ENCODE measurements at regions not wholly inside any gene's neighbourhood (a gene's known extent, or its start where the extent isn't known, plus 50 kb on each side); places are given as distances from the start of the nearest gene placed in this dataset. TPM values are rescaled to one million over a fixed set of nuclear protein-coding genes. Genes with fewer than 3 reads are reported as not detected.

Small RNAs in the stretch of these regions (small RNA-seq; reads per million reads assigned to genes)
- not detected for gene RNU6-1319P

All from frontal cortex (tissue), 1 donor.